ENCODE measurements at regions not wholly inside any gene's neighbourhood (a gene's known extent, or its start where the extent isn't known, plus 50 kb on each side); places are given as distances from the start of the nearest gene placed in this dataset.

DNA sequence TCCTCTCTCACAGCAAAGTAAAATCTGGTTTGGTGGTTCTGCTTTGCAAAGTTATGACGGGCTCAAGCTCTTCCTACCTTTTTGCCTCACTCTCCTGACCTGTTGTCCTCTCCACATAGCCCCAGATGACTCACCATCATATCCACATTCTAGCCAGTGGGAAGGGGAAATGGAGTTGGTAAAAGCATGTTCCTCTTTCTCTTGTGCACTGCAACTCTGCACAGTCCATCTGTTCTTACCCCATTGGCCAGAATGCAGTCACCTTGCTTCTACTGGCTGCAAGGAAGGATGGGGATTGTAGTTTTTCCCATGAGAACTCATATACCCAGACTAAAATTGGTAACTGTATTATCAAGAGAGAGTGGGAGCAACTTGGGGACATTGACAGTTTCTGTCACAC is 50.4 kb upstream of the SMIM21 start:
- TF ChIP-seq GATA1 (IDR thresholded peaks at IDR 0.05; ENCODE audit: low read depth, low read length) (no peak), POLR2A (IDR thresholded peaks at IDR 0.05; ENCODE audit: low read length) (no peak)
- no peak for DNase-seq
